GM21423 (cell line): ENCODE measurements at regions not wholly inside any gene's neighbourhood (a gene's known extent, or its start where the extent isn't known, plus 50 kb on each side); places are given as distances from the start of the nearest gene placed in this dataset.
"Not testable (repeated sequence)": the region's sequence is repeated elsewhere in the genome, so short reads cannot be mapped to it uniquely, and the experiment has no call there.

Experiments used
- ATAC-seq: cut with Tn5 transposase; IDR thresholded peaks from one replicate; pipeline ENCODE4 v1.9.1; 2021; ENCODE audit warnings: mild to moderate bottlenecking, moderate library complexity; ENCODE audit not compliant: unreplicated experiment

- no peak for ATAC-seq
Measured at GRCh38 chr2:83901317-83901716, 557.8 kb downstream of the SUCLG1 start.

GRCh38 chr2:83900862-83901261 lies 558.2 kb downstream of the SUCLG1 start:
- ATAC-seq = no peak

- ATAC-seq = no peak
Measured at GRCh38 chr2:83899271-83899670, 559.8 kb downstream of the SUCLG1 start.

GRCh38 chr2:83894976-83895375 lies 564.1 kb downstream of the SUCLG1 start:
- ATAC-seq = no peak

- ATAC-seq = no peak
Measured at GRCh38 chr2:83887757-83888156, 571.3 kb downstream of the SUCLG1 start.

GRCh38 chr2:83879127-83879526 lies 580.0 kb downstream of the SUCLG1 start:
- no peak for ATAC-seq

GRCh38 chr2:83877261-83877660 lies 581.8 kb downstream of the SUCLG1 start:
- not testable (repeated sequence) for ATAC-seq

- ATAC-seq = no peak
Measured at GRCh38 chr2:83874712-83875430, 584.2 kb downstream of the SUCLG1 start.

- no peak for ATAC-seq
Measured at GRCh38 chr2:83874066-83874465, 585.0 kb downstream of the SUCLG1 start.

GRCh38 chr2:83873110-83873509 lies 586.0 kb downstream of the SUCLG1 start:
- ATAC-seq = no peak

GRCh38 chr2:83866211-83866610 lies 592.9 kb downstream of the SUCLG1 start:
- ATAC-seq = no peak

GRCh38 chr2:83862600-83862999 lies 596.5 kb downstream of the SUCLG1 start:
- no peak for ATAC-seq

- no peak for ATAC-seq
Measured at GRCh38 chr2:83860320-83860719, 598.8 kb downstream of the SUCLG1 start.

- ATAC-seq = no peak
Measured at GRCh38 chr2:83859553-83859952, 599.5 kb downstream of the SUCLG1 start.

GRCh38 chr2:83851066-83851465 lies 608.0 kb downstream of the SUCLG1 start:
- ATAC-seq = no peak

- ATAC-seq = no peak
Measured at GRCh38 chr2:83850071-83850725, 608.9 kb downstream of the SUCLG1 start.

GRCh38 chr2:83844490-83844889 lies 614.6 kb downstream of the SUCLG1 start:
- ATAC-seq = no peak

GRCh38 chr2:83842421-83842820 lies 616.7 kb downstream of the SUCLG1 start:
- ATAC-seq = no peak

- no peak for ATAC-seq
Measured at GRCh38 chr2:83837823-83838222, 621.3 kb downstream of the SUCLG1 start.

- ATAC-seq = no peak
Measured at GRCh38 chr2:83827618-83828017, 631.5 kb downstream of the SUCLG1 start.

- no peak for ATAC-seq
Measured at GRCh38 chr2:83826577-83826976, 632.5 kb downstream of the SUCLG1 start.

GRCh38 chr2:83823229-83823628 lies 635.9 kb downstream of the SUCLG1 start:
- no peak for ATAC-seq

- ATAC-seq = no peak
Measured at GRCh38 chr2:83817511-83817910, 641.6 kb downstream of the SUCLG1 start.
